Neural cell (in vitro differentiated cells): ENCODE measurements at regions not wholly inside any gene's neighbourhood (a gene's known extent, or its start where the extent isn't known, plus 50 kb on each side); places are given as distances from the start of the nearest gene placed in this dataset.

ENCODE experiments used
- H2AFZ ChIP-seq: fragments of 200-600, 300-800 bp; sonication (generic), shearing (Covaris generic); 2 replicates; pipeline ENCODE4 v1.6.0; 2014; ENCODE audit warnings: low read depth, mild to moderate bottlenecking, antibody characterized with exemption, low read length, moderate library complexity
- H3F3A ChIP-seq: fragments of 200-600 bp; shearing (Covaris generic); 2 replicates; pipeline ENCODE4 v1.6.1; 2016; ENCODE audit warnings: mild to moderate bottlenecking, moderate library complexity, mixed read lengths, antibody characterized with exemption, low read length; ENCODE audit not compliant: insufficient read depth, poor library complexity, severe bottlenecking
- H3K27ac ChIP-seq: fragments of 200-600, 300-800 bp; sonication (generic), shearing (Covaris generic); 2 replicates; pipeline ENCODE4 v1.5.1; 2014; ENCODE audit warnings: mild to moderate bottlenecking, low read length, moderate library complexity
- H3K27me3 ChIP-seq: fragments of 300-800, 200-600 bp; sonication (generic), shearing (Covaris generic); 2 replicates; pipeline ENCODE4 v1.6.0; 2014; ENCODE audit warnings: mild to moderate bottlenecking, low read depth, low read length, moderate library complexity; ENCODE audit not compliant: insufficient read depth
- H3K36me3 ChIP-seq: fragments of 300-800, 200-600 bp; sonication (generic), shearing (Covaris generic); 2 replicates; pipeline ENCODE4 v1.5.1; 2014; ENCODE audit warnings: mild to moderate bottlenecking, antibody characterized with exemption, low read length, moderate library complexity; ENCODE audit not compliant: insufficient read depth
- H3K4me2 ChIP-seq: fragments of 300-800, 200-600 bp; sonication (generic), shearing (Covaris generic); 2 replicates; pipeline ENCODE4 v1.6.0; 2014; ENCODE audit warnings: mild to moderate bottlenecking, low read length
- H3K4me3 ChIP-seq: fragments of 300-800, 200-600 bp; sonication (generic), shearing (Covaris generic); 2 replicates; pipeline ENCODE4 v1.5.1; 2014; ENCODE audit warnings: mild to moderate bottlenecking, low read length, moderate library complexity
- H3K79me2 ChIP-seq: fragments of 200-600 bp; shearing (Covaris generic); replicated peaks from 2 replicates; pipeline ENCODE4 v1.6.0; 2014; ENCODE audit warnings: mild to moderate bottlenecking, low read length, moderate library complexity; ENCODE audit not compliant: insufficient read depth
- H3K9ac ChIP-seq: fragments of 300-800, 200-600 bp; sonication (generic), shearing (Covaris generic); 2 replicates; pipeline ENCODE4 v1.6.1; 2016; ENCODE audit warnings: mild to moderate bottlenecking, low read length, mixed read lengths
- H3K9me2 ChIP-seq: fragments of 200-600 bp; shearing (Covaris generic); 2 replicates; pipeline ENCODE4 v1.6.1; 2016; ENCODE audit warnings: mild to moderate bottlenecking, low read length, mixed read lengths; ENCODE audit not compliant: insufficient read depth
- H3K9me3 ChIP-seq: fragments of 200-600, 300-800 bp; sonication (generic), shearing (Covaris generic); 2 replicates; pipeline ENCODE4 v1.6.1; 2016; ENCODE audit warnings: mild to moderate bottlenecking, mixed run types, low read length, moderate library complexity, mixed read lengths
- H4K20me1 ChIP-seq: fragments of 200-600 bp; shearing (Covaris generic); 2 replicates; pipeline ENCODE4 v1.6.1; 2016; ENCODE audit warnings: mild to moderate bottlenecking, mixed run types; ENCODE audit not compliant: insufficient read depth
- CTCF ChIP-seq: fragments of 450-650 bp; IDR thresholded peaks from 2 replicates; pipeline ENCODE4 v1.5.1; 2014; ENCODE audit warnings: antibody characterized with exemption, mild to moderate bottlenecking, moderate library complexity; ENCODE audit not compliant: poor library complexity, severe bottlenecking
- EP300 ChIP-seq: fragments of 450-650 bp; conservative IDR thresholded peaks from 2 replicates; pipeline ENCODE4 v1.6.1; 2014; ENCODE audit warnings: antibody characterized with exemption, mild to moderate bottlenecking, moderate library complexity; ENCODE audit not compliant: poor library complexity, severe bottlenecking
- EZH2 ChIP-seq: fragments of 200-600, 300-800 bp; shearing (Covaris generic), sonication (generic); IDR thresholded peaks from 2 replicates; pipeline ENCODE4 v1.6.1; 2014; ENCODE audit warnings: antibody characterized with exemption, low read length, borderline replicate concordance, mild to moderate bottlenecking; ENCODE audit not compliant: insufficient read depth, poor library complexity, severe bottlenecking
- MXI1 ChIP-seq: fragments of 450-650 bp; conservative IDR thresholded peaks from 2 replicates; pipeline ENCODE4 v1.6.1; 2014; ENCODE audit warnings: antibody characterized with exemption, mild to moderate bottlenecking; ENCODE audit not compliant: poor library complexity, severe bottlenecking
- POLR2AphosphoS5 ChIP-seq: IDR thresholded peaks from 2 replicates; pipeline ENCODE4 v1.6.1; 2012
- RAD21 ChIP-seq: fragments of 450-650 bp; conservative IDR thresholded peaks from 2 replicates; pipeline ENCODE4 v1.6.1; 2014; ENCODE audit warnings: antibody characterized with exemption, mild to moderate bottlenecking, moderate library complexity
- REST ChIP-seq: IDR thresholded peaks from 2 replicates; pipeline ENCODE4 v1.6.1; 2012; ENCODE audit warnings: borderline replicate concordance
- SMC3 ChIP-seq: fragments of 450-650 bp; conservative IDR thresholded peaks from 2 replicates; pipeline ENCODE4 v1.6.1; 2014; ENCODE audit warnings: antibody characterized with exemption, mild to moderate bottlenecking, moderate library complexity; ENCODE audit not compliant: poor library complexity
- TAF1 ChIP-seq: IDR thresholded peaks from 2 replicates; pipeline ENCODE4 v1.6.1; 2012; ENCODE audit warnings: low read depth

GRCh38 chr18:25866331-25866730, 224.1 kb downstream of the SS18 start:
- H4K20me1 ChIP-seq = no peaks in the 10 kb centered on the region
- no peak for TF ChIP-seq MXI1
- TF ChIP-seq POLR2AphosphoS5 = no peak
- TF ChIP-seq EZH2 = no peak
- TF ChIP-seq REST = no peak
- TF ChIP-seq RAD21 = no peak
- no peak for TF ChIP-seq CTCF
- no peak for TF ChIP-seq SMC3
- no peak for TF ChIP-seq EP300
- TF ChIP-seq TAF1 = no peak
- no peak overlapping the region for H3K4me2 ChIP-seq
- no peak overlapping the region for H3K9ac ChIP-seq
- H3F3A ChIP-seq = no peaks in the 10 kb centered on the region
- no peaks in the 10 kb centered on the region for H3K79me2 ChIP-seq
- no peaks in the 10 kb centered on the region for H3K9me3 ChIP-seq
- H3K4me3 ChIP-seq = no peak overlapping the region
- no peaks in the 10 kb centered on the region for H3K27me3 ChIP-seq
- H3K27ac ChIP-seq = no peak overlapping the region
- H2AFZ ChIP-seq = no peak overlapping the region
- no peaks in the 10 kb centered on the region for H3K36me3 ChIP-seq
- H3K9me2 ChIP-seq = no peaks in the 10 kb centered on the region

GRCh38 chr18:25862881-25863600, 227.4 kb downstream of the SS18 start:
- H2AFZ ChIP-seq = no peak overlapping the region
- no peaks in the 10 kb centered on the region for H3F3A ChIP-seq
- H3K4me3 ChIP-seq = no peak overlapping the region
- TF ChIP-seq RAD21 (no peak), CTCF (no peak), MXI1 (no peak), EP300 (no peak), POLR2AphosphoS5 (no peak)
- H3K4me2 ChIP-seq = no peak overlapping the region
- no peaks in the 10 kb centered on the region for H4K20me1 ChIP-seq
- no peaks in the 10 kb centered on the region for H3K9me3 ChIP-seq
- no peaks in the 10 kb centered on the region for H3K27me3 ChIP-seq
- no peaks in the 10 kb centered on the region for H3K9me2 ChIP-seq
- no peak overlapping the region for H3K9ac ChIP-seq
- H3K27ac ChIP-seq = no peak overlapping the region
- H3K79me2 ChIP-seq = no peaks in the 10 kb centered on the region
- H3K36me3 ChIP-seq = no peaks in the 10 kb centered on the region
